GM12891 (cell line): ENCODE measurements at regions not wholly inside any gene's neighbourhood (a gene's known extent, or its start where the extent isn't known, plus 50 kb on each side); places are given as distances from the start of the nearest gene placed in this dataset.

Experiments
- PAX5 ChIP-seq: IDR thresholded peaks from 2 replicates; pipeline ENCODE4 v1.6.1; 2011; ENCODE audit warnings: low read length, moderate library complexity, mild to moderate bottlenecking; ENCODE audit not compliant: insufficient read depth, severe bottlenecking
- POLR2A ChIP-seq: IDR thresholded peaks from 2 replicates; pipeline ENCODE4 v1.6.1; 2011; ENCODE audit warnings: low read depth, low read length, control low read depth
- POLR2AphosphoS5 ChIP-seq: IDR thresholded peaks from 2 replicates; pipeline ENCODE4 v1.6.1; 2011; ENCODE audit warnings: low read depth, low read length, control low read depth
- SPI1 ChIP-seq: IDR thresholded peaks from 2 replicates; pipeline ENCODE4 v1.6.1; 2011; ENCODE audit warnings: low read depth, low read length, control low read depth
- TAF1 ChIP-seq: IDR thresholded peaks from 2 replicates; pipeline ENCODE4 v1.6.1; 2011; ENCODE audit warnings: low read depth, low read length, control low read depth

GRCh38 chr6:104381907-104382306 lies 477.8 kb downstream of the HACE1 start:
- TF ChIP-seq TAF1 (no peak), POLR2AphosphoS5 (no peak), PAX5 (no peak), POLR2A (no peak), SPI1 (no peak)
